ENCODE measurements at regions not wholly inside any gene's neighbourhood (a gene's known extent, or its start where the extent isn't known, plus 50 kb on each side); places are given as distances from the start of the nearest gene placed in this dataset.

DNA sequence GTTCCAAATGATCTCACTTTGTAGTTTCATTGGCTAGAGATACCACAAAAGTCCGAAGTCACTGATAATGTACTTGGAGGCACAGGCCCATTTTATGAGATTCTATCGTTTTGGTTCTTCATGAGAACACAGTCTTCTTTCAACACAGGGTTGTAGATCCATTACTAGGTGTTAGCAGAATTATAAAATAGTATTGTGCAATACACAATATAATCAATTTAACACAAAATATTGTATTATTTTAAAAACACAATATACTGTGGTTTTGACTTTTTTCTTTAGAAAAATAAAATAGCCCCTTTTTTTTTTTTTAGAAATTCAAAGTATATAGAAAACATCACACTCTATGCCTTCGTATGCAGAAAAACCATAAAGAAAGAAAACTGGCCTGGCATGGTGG lies 138.6 kb upstream of the TSC22D2 start:
- Histone ChIP-seq H3K27me3 (ENCODE audit: insufficient read depth in 3 of 3, low read length in 2 of 3) (no peaks in the 10 kb centered on the region), H3K27ac (no peak overlapping the region), H3K9me3 (no peaks in the 10 kb centered on the region), H3K36me3 (ENCODE audit: insufficient read depth in 1 of 2, low read depth in 1 of 2) (no peaks in the 10 kb centered on the region), H3K4me3 (no peak overlapping the region), H3K4me1 (no peaks in the 10 kb centered on the region)
- 90 to 93% (median 91%) methylated on average over 3 of the region's 3 CpGs for WGBS, 3 donors
- DNase-seq = no peak
- intact Hi-C loops (cut with DNase I) = no loop called here
- ATAC-seq = no peak
- no peak for TF ChIP-seq CTCF (IDR thresholded peaks at IDR 0.05)

DNA sequence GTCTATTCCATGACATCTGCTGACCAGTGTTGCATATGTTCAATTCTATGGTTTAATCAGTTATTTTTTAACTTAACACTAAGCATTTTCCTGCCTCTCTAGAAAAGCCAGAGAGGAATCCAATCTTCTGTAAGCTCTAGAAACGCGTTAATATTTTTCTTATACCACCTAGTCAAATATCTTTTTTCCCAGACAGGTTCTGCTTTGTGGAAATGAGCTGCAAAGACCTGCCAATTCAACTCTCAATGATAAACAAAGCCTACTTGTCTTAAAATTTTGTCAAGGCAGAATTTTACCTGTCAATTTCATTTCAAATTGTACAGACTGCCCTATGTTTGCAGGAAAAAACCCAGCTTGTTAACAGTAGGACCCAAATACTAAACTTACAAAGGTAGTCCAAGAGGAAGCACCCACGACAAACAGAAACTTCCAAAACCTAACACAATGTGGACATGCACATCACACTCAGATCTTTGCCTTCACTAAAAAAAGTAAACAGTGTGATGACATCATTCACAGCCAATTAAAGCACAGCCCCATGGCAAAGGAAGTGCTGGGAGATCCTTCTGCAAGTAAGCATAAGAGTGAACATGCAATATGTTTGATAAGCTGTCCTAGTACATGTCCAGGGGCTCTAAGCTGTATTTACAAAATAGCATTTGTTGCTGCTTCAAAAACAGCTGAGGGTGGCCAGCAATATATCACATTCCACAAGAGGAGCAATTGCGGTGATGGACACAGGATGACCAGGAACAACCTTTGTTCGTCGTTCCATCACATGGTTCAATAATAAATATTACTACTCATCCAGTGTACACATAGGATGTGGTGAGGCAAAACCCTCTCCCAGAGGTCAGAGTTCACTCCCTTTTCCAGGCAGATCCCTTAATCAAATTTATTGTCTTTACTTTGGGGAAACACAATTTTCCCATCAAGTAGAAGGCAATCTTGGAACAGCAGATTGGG lies 139.4 kb upstream of the TSC22D2 start:
- no peaks in the 10 kb centered on the region for H3K36me3 ChIP-seq (ENCODE audit: insufficient read depth in 1 of 2, low read depth in 1 of 2)
- H3K4me1 ChIP-seq = no peaks in the 10 kb centered on the region
- no peaks in the 10 kb centered on the region for H3K9me3 ChIP-seq
- DNase-seq (no peak), ATAC-seq (no peak)
- no peak overlapping the region for H3K4me3 ChIP-seq
- intact Hi-C loops (cut with DNase I) = no loop called here
- 67 to 70% (median 68%) methylated on average over 6 of the region's 6 CpGs for WGBS, 3 donors
- H3K27ac ChIP-seq = no peak overlapping the region
- H3K27me3 ChIP-seq (ENCODE audit: insufficient read depth in 3 of 3, low read length in 2 of 3) = no peaks in the 10 kb centered on the region
- no peak for TF ChIP-seq CTCF (IDR thresholded peaks at IDR 0.05)

GRCh38 chr3:150267288-150267687 lies 140.8 kb upstream of the TSC22D2 start:
- no peak overlapping the region for H3K27ac ChIP-seq
- 88 to 92% (median 89%) methylated on average over 2 of the region's 2 CpGs for WGBS, 3 donors
- ATAC-seq = no peak

GRCh38 chr3:150265305-150265704 lies 142.8 kb upstream of the TSC22D2 start:
- Histone ChIP-seq H3K27ac (no peak overlapping the region), H3K9me3 (no peaks in the 10 kb centered on the region), H3K4me3 (no peak overlapping the region), H3K36me3 (ENCODE audit: insufficient read depth in 1 of 2, low read depth in 1 of 2) (no peaks in the 10 kb centered on the region), H3K27me3 (ENCODE audit: insufficient read depth in 3 of 3, low read length in 2 of 3) (no peaks in the 10 kb centered on the region), H3K4me1 (no peaks in the 10 kb centered on the region)
- ATAC-seq (no peak), DNase-seq (no peak)
- 23 to 41% (median 41%) methylated on average over 2 of the region's 2 CpGs for WGBS, 3 donors
- intact Hi-C loops (cut with DNase I) = no loop called here
- no peak for TF ChIP-seq CTCF (IDR thresholded peaks at IDR 0.05)

More at GRCh38 chr3:150267288-150267687, 140.8 kb upstream of the TSC22D2 start:
- H3K4me1 ChIP-seq = no peaks in the 10 kb centered on the region
- DNase-seq = no peak
- no peaks in the 10 kb centered on the region for H3K27me3 ChIP-seq (ENCODE audit: insufficient read depth in 3 of 3, low read length in 2 of 3)
- intact Hi-C loops (cut with DNase I) = no loop called here
- H3K36me3 ChIP-seq (ENCODE audit: insufficient read depth in 1 of 2, low read depth in 1 of 2) = no peaks in the 10 kb centered on the region
- H3K4me3 ChIP-seq = no peak overlapping the region
- H3K9me3 ChIP-seq = no peaks in the 10 kb centered on the region
- TF ChIP-seq CTCF (IDR thresholded peaks at IDR 0.05) = no peak

Measured in psoas muscle (tissue), 7 donors.